Esophagus muscularis mucosa (tissue), 4 donors: ENCODE measurements at regions not wholly inside any gene's neighbourhood (a gene's known extent, or its start where the extent isn't known, plus 50 kb on each side); places are given as distances from the start of the nearest gene placed in this dataset.

Experiments
- DNase-seq: peaks from one replicate; pipeline ENCODE4 v3.0.0-alpha.2; 2017; ENCODE audit errors: extremely low spot score
- H3K27ac ChIP-seq, 4 donors: fragments of 200-600 bp; sonication (generic); replicated peaks in 1 of 4; 1 replicate in 3 of 4; 2 replicates in 1 of 4; pipeline ENCODE4 v1.5.1; 2016 to 2019; ENCODE audit warnings: mild to moderate bottlenecking in 1 of 4
- H3K27me3 ChIP-seq, 4 donors: fragments of 200-600 bp; sonication (generic); one replicate each; pipeline versions ENCODE4 v1.5.1 to v1.6.0; 2016 to 2019
- H3K36me3 ChIP-seq, 4 donors: fragments of 200-600 bp; sonication (generic); one replicate each; pipeline ENCODE4 v1.5.1; 2016 to 2019
- H3K4me1 ChIP-seq, 4 donors: fragments of 200-600 bp; sonication (generic); one replicate each; pipeline ENCODE4 v1.5.1; 2016 to 2019
- H3K4me3 ChIP-seq, 4 donors: fragments of 200-600 bp; sonication (generic); 1 replicate in 2 of 4; 2 replicates in 2 of 4; pipeline ENCODE4 v1.5.1; 2016 to 2019; ENCODE audit warnings: mild to moderate bottlenecking in 4 of 4, moderate library complexity in 1 of 4
- H3K9me3 ChIP-seq, 4 donors: fragments of 200-600 bp; sonication (generic); 1 replicate in 3 of 4; 2 replicates in 1 of 4; pipeline ENCODE4 v1.5.1; 2016 to 2019
- CTCF ChIP-seq, 3 experiments: fragments of 200-600 bp in 2 of 3; fragments of 450-650 bp in 1 of 3; sonication (generic) in 2 of 3; IDR thresholded peaks; one replicate each; pipeline ENCODE4 v1.5.1; 2017 to 2019; ENCODE audit warnings: antibody characterized with exemption in 3 of 3, mild to moderate bottlenecking in 2 of 3, moderate library complexity in 1 of 3
- EP300 ChIP-seq: sonication (generic); formaldehyde crosslinking; IDR thresholded peaks from one replicate; pipeline ENCODE4 v1.6.1; 2017; ENCODE audit warnings: antibody characterized with exemption
- POLR2A ChIP-seq: fragments of 450-650 bp; IDR thresholded peaks from one replicate; pipeline ENCODE4 v1.6.1; 2017; ENCODE audit warnings: antibody characterized with exemption, moderate library complexity, mild to moderate bottlenecking, low read depth
- POLR2AphosphoS5 ChIP-seq, 2 donors: sonication (generic); formaldehyde crosslinking; IDR thresholded peaks; one replicate each; pipeline ENCODE4 v1.6.1; 2017; ENCODE audit warnings: antibody characterized with exemption in 2 of 2
- WGBS: methylation state at CpG from one replicate; pipeline ENCODE4 v1.1.5; 2018; 5-methylcytosine and 5-hydroxymethylcytosine counted together
- intact Hi-C: fragments of 100-400 bp; cut with DNase I; formaldehyde crosslinking; loops from one replicate; pipeline ENCODE4 v1.15.1; 2023

DNA sequence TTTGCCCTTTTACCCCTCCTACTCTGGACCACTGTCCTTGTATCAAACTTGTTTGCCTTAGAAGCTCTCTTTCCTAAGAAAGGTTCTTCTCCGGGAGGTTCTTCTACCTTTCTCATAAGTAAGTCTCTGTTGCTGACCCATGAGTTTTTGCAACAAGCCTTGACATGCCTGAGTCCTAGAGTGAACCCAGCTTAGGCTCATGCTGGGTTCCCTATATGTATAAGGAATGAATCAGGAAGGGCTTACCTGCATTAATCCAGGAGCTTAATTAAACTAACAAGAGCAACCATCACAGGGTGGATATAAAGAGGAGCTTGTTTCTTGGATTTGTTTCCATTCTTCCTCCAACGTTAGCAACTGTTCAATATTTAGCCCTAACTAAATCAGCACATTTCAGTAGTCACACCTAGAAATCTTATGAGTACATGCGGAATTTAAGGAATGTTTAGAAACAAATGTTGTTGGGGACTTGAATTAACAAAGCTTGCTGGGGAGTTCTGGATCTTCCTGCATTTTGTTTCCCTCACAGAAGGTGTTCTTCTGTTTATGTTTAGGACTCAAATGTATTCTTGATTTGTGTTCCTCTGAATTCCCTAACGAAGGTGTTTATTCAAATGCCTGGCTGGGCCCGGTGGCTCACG, 64.3 kb upstream of the RAB3GAP2 start:
- 81% methylated on average over 6 of the region's 6 CpGs for WGBS

DNA sequence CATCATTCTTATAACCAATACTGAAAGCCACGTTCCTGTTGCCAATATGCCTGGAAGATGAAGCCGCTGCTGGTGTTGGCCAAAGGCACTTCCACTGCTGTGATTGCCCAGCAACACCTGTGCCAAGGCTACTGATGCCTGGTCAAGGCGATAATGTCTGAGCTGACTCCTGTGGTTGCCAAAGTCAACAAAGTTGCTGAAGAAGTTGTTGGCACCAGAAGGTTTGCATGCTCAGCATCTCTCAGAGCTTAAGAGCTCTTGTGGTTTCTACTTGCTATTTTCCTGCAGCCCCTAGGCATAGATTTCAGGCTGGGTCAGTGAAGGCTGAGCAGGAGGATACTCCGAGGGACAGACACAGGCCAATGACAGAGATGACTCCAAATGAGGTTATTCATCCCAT, 63.4 kb upstream of the RAB3GAP2 start:
- no peaks in the 10 kb centered on the region for H3K4me1 ChIP-seq
- no peak for DNase-seq
- TF ChIP-seq POLR2A (no peak), CTCF (IDR thresholded peaks at IDR 0.05) (no peak), EP300 (no peak), POLR2AphosphoS5 (IDR thresholded peaks at IDR 0.05) (no peak)
- no peaks in the 10 kb centered on the region for H3K27me3 ChIP-seq
- intact Hi-C loops = no loop called here
- WGBS = 69% methylated on average over 1 of the region's 4 CpGs
- H3K36me3 ChIP-seq = no peaks in the 10 kb centered on the region
- no peaks in the 10 kb centered on the region for H3K9me3 ChIP-seq
- no peak overlapping the region for H3K27ac ChIP-seq
- no peak overlapping the region for H3K4me3 ChIP-seq

More for the DNA sequence above, 64.3 kb upstream of the RAB3GAP2 start:
- Histone ChIP-seq H3K27ac (no peak overlapping the region), H3K27me3 (no peaks in the 10 kb centered on the region), H3K36me3 (no peaks in the 10 kb centered on the region), H3K9me3 (no peaks in the 10 kb centered on the region), H3K4me3 (no peak overlapping the region), H3K4me1 (no peaks in the 10 kb centered on the region)
- intact Hi-C loops = no loop called here
- no peak for DNase-seq
- TF ChIP-seq POLR2AphosphoS5 (IDR thresholded peaks at IDR 0.05) (no peak), POLR2A (no peak), CTCF (IDR thresholded peaks at IDR 0.05) (no peak), EP300 (no peak)

- no peak overlapping the region for H3K4me3 ChIP-seq
- no peaks in the 10 kb centered on the region for H3K4me1 ChIP-seq
- intact Hi-C loops = no loop called here
- H3K36me3 ChIP-seq = no peaks in the 10 kb centered on the region
- TF ChIP-seq CTCF (IDR thresholded peaks at IDR 0.05) = no peak
- no peak for TF ChIP-seq POLR2A
- TF ChIP-seq EP300 = no peak
- no peak for TF ChIP-seq POLR2AphosphoS5 (IDR thresholded peaks at IDR 0.05)
- no peaks in the 10 kb centered on the region for H3K9me3 ChIP-seq
- WGBS = 100% methylated on average over 1 of the region's 1 CpG
- H3K27me3 ChIP-seq = no peaks in the 10 kb centered on the region
- H3K27ac ChIP-seq = no peak overlapping the region
- peak; percentile 7 for DNase-seq
These were observed 59.1 kb upstream of the RAB3GAP2 start for GRCh38 chr1:220331318-220331717.

DNA sequence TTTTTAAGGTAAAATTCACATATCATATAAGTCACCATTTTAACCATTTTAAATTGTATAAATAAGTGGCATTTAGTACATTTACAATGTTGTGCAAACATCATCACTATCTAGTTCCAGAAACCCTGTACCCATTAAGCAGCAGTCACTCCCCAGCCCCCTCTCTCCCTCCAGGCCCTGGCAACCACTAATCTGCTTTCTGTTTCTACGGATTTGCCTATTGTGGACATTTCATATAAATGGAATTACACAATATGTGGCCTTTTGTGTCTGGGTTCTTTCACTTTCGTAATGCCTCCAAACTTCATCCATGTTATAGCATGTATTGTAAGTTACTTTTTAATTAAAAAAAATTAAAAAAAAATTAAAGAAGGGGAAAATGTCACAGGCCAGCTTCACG, 58.0 kb upstream of the RAB3GAP2 start:
- no peaks in the 10 kb centered on the region for H3K9me3 ChIP-seq
- H3K27me3 ChIP-seq = no peaks in the 10 kb centered on the region
- WGBS = 64% methylated on average over 3 of the region's 3 CpGs
- H3K4me1 ChIP-seq = no peaks in the 10 kb centered on the region
- H3K27ac ChIP-seq = no peak overlapping the region
- TF ChIP-seq CTCF (IDR thresholded peaks at IDR 0.05) = no peak
- no peak for TF ChIP-seq POLR2AphosphoS5 (IDR thresholded peaks at IDR 0.05)
- TF ChIP-seq POLR2A = no peak
- TF ChIP-seq EP300 = no peak
- DNase-seq = peak; percentile 82
- intact Hi-C loops = no loop called here
- no peak overlapping the region for H3K4me3 ChIP-seq
- H3K36me3 ChIP-seq = no peaks in the 10 kb centered on the region

DNA sequence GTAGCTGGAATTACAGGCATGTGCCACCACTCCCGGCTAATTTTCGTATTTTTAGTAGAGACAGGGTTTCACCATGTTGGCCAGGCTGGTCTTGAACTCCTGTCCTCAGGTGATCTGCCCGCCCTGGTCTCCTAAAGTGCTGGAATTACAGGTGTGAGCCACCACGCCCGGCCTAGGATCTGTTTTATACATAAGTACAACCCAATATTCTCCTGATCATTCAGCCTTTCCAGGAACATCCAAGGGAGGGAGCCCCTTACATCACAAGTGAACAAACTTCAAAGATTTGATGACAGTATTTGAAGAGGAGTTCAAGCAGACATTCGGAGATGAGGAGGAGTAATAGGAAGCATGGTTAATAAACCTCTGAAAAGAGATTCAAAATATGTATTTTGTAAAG, 54.9 kb upstream of the RAB3GAP2 start:
- TF ChIP-seq EP300 (no peak), POLR2AphosphoS5 (IDR thresholded peaks at IDR 0.05) (no peak), CTCF (IDR thresholded peaks at IDR 0.05) (no peak), POLR2A (no peak)
- intact Hi-C loops = no loop called here
- WGBS = 80% methylated on average over 6 of the region's 6 CpGs

More for the DNA sequence above, 54.9 kb upstream of the RAB3GAP2 start:
- no peaks in the 10 kb centered on the region for H3K4me1 ChIP-seq
- H3K27me3 ChIP-seq = no peaks in the 10 kb centered on the region
- peak; percentile 74 for DNase-seq
- H3K27ac ChIP-seq = no peak overlapping the region
- H3K36me3 ChIP-seq = no peaks in the 10 kb centered on the region
- no peaks in the 10 kb centered on the region for H3K9me3 ChIP-seq
- H3K4me3 ChIP-seq = no peak overlapping the region
